WTC11 (cell line): ENCODE measurements at regions not wholly inside any gene's neighbourhood (a gene's known extent, or its start where the extent isn't known, plus 50 kb on each side); places are given as distances from the start of the nearest gene placed in this dataset.

Source experiments
- ATAC-seq: fragments of 200-7000 bp; cut with Tn5 transposase; 2 replicates; pipeline ENCODE4 v1.10.0; 2021; ENCODE audit warnings: mild to moderate bottlenecking, moderate library complexity
- CTCF ChIA-PET: fragments of 300-600 bp; sonication (Branson Sonifier 250); formaldehyde crosslinking; loops from one replicate; lab custom pipeline; 2021; ENCODE audit warnings: antibody characterized with exemption; lab: Charles Lee
- POLR2A ChIA-PET: fragments of 350-600 bp; sonication (Branson Sonifier 250); formaldehyde crosslinking; loops from one replicate; lab custom pipeline; 2021; ENCODE audit warnings: antibody characterized with exemption; lab: Charles Lee
- DNase-seq: peaks from one replicate; pipeline ENCODE4 v3.0.0; 2021; ENCODE audit warnings: low spot score
- H3K27ac Mint-ChIP-seq: 2 replicates; pipeline ENCODE4 v1.8.0; 2021; ENCODE audit warnings: mixed read lengths
- H3K27me3 Mint-ChIP-seq: 2 replicates; pipeline ENCODE4 v1.8.0; 2021; ENCODE audit warnings: low read depth, mild to moderate bottlenecking, moderate library complexity, mixed read lengths
- H3K36me3 Mint-ChIP-seq: 2 replicates; pipeline ENCODE4 v1.8.0; 2021; ENCODE audit warnings: mixed read lengths
- H3K4me1 Mint-ChIP-seq: 2 replicates; pipeline ENCODE4 v1.8.0; 2022; ENCODE audit warnings: mixed read lengths
- H3K4me3 Mint-ChIP-seq: 2 replicates; pipeline ENCODE4 v1.8.0; 2021; ENCODE audit warnings: mild to moderate bottlenecking, moderate library complexity, mixed read lengths
- H3K9me3 Mint-ChIP-seq: 2 replicates; pipeline ENCODE4 v1.8.0; 2021; ENCODE audit warnings: mixed read lengths
- AFF4 ChIP-seq: sonication (generic); formaldehyde crosslinking; IDR thresholded peaks from 2 replicates; pipeline ENCODE4 v1.8.1; 2023; ENCODE audit warnings: mild to moderate bottlenecking, missing genetic modification reagents, borderline replicate concordance
- AR ChIP-seq: fragments of 250-450 bp; sonication (Bioruptor Pico); IDR thresholded peaks from 2 replicates; pipeline ENCODE4 v1.9.0; 2021; ENCODE audit warnings: mild to moderate bottlenecking
- CREB1 ChIP-seq: sonication (generic); formaldehyde crosslinking; IDR thresholded peaks from 2 replicates; pipeline ENCODE4 v1.8.0; 2023; ENCODE audit warnings: mild to moderate bottlenecking, missing genetic modification reagents
- E2F4 ChIP-seq: sonication (generic); formaldehyde crosslinking; IDR thresholded peaks from 2 replicates; pipeline ENCODE4 v1.8.1; 2022; ENCODE audit warnings: low read depth, mild to moderate bottlenecking, moderate library complexity, missing genetic modification reagents, borderline replicate concordance
- ERG ChIP-seq: fragments of 250-450 bp; sonication (Bioruptor Pico); IDR thresholded peaks from 2 replicates; pipeline ENCODE4 v1.8.0; 2021; ENCODE audit warnings: mild to moderate bottlenecking
- JUN ChIP-seq: sonication (generic); formaldehyde crosslinking; IDR thresholded peaks from 2 replicates; pipeline ENCODE4 v1.8.0; 2023; ENCODE audit warnings: mild to moderate bottlenecking, missing genetic modification reagents
- MLX ChIP-seq: sonication (generic); formaldehyde crosslinking; IDR thresholded peaks from 2 replicates; pipeline ENCODE4 v1.8.1; 2023; ENCODE audit warnings: mild to moderate bottlenecking, missing genetic modification reagents, moderate library complexity
- NFE2L1 ChIP-seq: sonication (generic); formaldehyde crosslinking; IDR thresholded peaks from 2 replicates; pipeline ENCODE4 v1.8.1; 2023; ENCODE audit warnings: missing genetic modification reagents
- STAT6 ChIP-seq: sonication (generic); formaldehyde crosslinking; conservative IDR thresholded peaks from 2 replicates; pipeline ENCODE4 v1.8.1; 2023; ENCODE audit warnings: mild to moderate bottlenecking, low read depth, missing genetic modification reagents, moderate library complexity
- USF1 ChIP-seq: sonication (generic); formaldehyde crosslinking; IDR thresholded peaks from 2 replicates; pipeline ENCODE4 v1.8.0; 2022; ENCODE audit warnings: mild to moderate bottlenecking, missing genetic modification reagents
- ZNF232 ChIP-seq: sonication (generic); formaldehyde crosslinking; IDR thresholded peaks from 2 replicates; pipeline ENCODE4 v1.8.0; 2022; ENCODE audit warnings: mild to moderate bottlenecking, missing genetic modification reagents
- ZNF263 ChIP-seq: sonication (generic); formaldehyde crosslinking; IDR thresholded peaks from 2 replicates; pipeline ENCODE4 v1.8.1; 2022; ENCODE audit warnings: low read depth, mild to moderate bottlenecking, moderate library complexity, missing genetic modification reagents

GRCh38 chr5:104540448-104540847, 977.9 kb upstream of the NUDT12 start (continued):
- TF ChIP-seq USF1 (CRISPR knock-in tag) = no peak
- TF ChIP-seq E2F4 (CRISPR knock-in tag) = no peak

GRCh38 chr5:104539618-104540350, 977.2 kb upstream of the NUDT12 start:
- Mint-ChIP-seq H3K27ac (no peak overlapping the region), H3K27me3 (no peaks in the 10 kb centered on the region), H3K9me3 (peaks cover 5% of the 10 kb centered on the region; the same call in 1 of the 2 replicates), H3K4me3 (no peak overlapping the region), H3K36me3 (no peaks in the 10 kb centered on the region), H3K4me1 (peaks cover 12% of the 10 kb centered on the region)
- ChIA-PET CTCF (no interaction called here), POLR2A (no interaction called here)
- ATAC-seq = no peak
- TF ChIP-seq USF1 (CRISPR knock-in tag) (no peak), AR (CRISPR knock-in tag) (no peak), AFF4 (CRISPR knock-in tag) (no peak), ZNF232 (CRISPR knock-in tag) (no peak), CREB1 (CRISPR knock-in tag) (no peak), ERG (CRISPR knock-in tag) (no peak)
- no peak for DNase-seq

GRCh38 chr5:104538734-104539133, 976.1 kb upstream of the NUDT12 start:
- DNase-seq (no peak), ATAC-seq (no peak)
- Mint-ChIP-seq H3K27me3 (no peaks in the 10 kb centered on the region), H3K27ac (no peak overlapping the region), H3K9me3 (peaks cover 5% of the 10 kb centered on the region; the same call in 1 of the 2 replicates), H3K36me3 (no peaks in the 10 kb centered on the region), H3K4me1 (peaks cover 12% of the 10 kb centered on the region), H3K4me3 (no peak overlapping the region)
- TF ChIP-seq ZNF263 (CRISPR knock-in tag) (no peak), NFE2L1 (CRISPR knock-in tag) (no peak), STAT6 (no peak), JUN (CRISPR knock-in tag) (no peak), MLX (CRISPR knock-in tag) (no peak)
- ChIA-PET POLR2A (no interaction called here), CTCF (no interaction called here)
